Brain microvascular endothelial cell (primary cell): ENCODE measurements at regions not wholly inside any gene's neighbourhood (a gene's known extent, or its start where the extent isn't known, plus 50 kb on each side); places are given as distances from the start of the nearest gene placed in this dataset.
A peak's percentile ranks its signal among the peaks of the same experiment; 100 is the strongest.

Experiments
- DNase-seq: peaks from one replicate; pipeline ENCODE4 v3.0.0-alpha.2; 2020
- H3K27ac ChIP-seq: fragments of 250-450 bp; sonication (Bioruptor Pico); 2 replicates; pipeline ENCODE4 v1.5.1; 2020; ENCODE audit warnings: mild to moderate bottlenecking, moderate library complexity
- H3K27me3 ChIP-seq: fragments of 250-450 bp; sonication (Bioruptor Pico); replicated peaks from 2 replicates; pipeline ENCODE4 v1.5.1; 2020; ENCODE audit warnings: mild to moderate bottlenecking
- H3K36me3 ChIP-seq: fragments of 250-450 bp; sonication (Bioruptor Pico); replicated peaks from 2 replicates; pipeline ENCODE4 v1.5.1; 2020; ENCODE audit warnings: mild to moderate bottlenecking
- H3K4me3 ChIP-seq: 2 replicates; pipeline ENCODE4 v1.5.1; 2011; ENCODE audit warnings: low read depth, mild to moderate bottlenecking, control low read depth, low read length, moderate library complexity
- CTCF ChIP-seq: IDR thresholded peaks from 2 replicates; pipeline ENCODE4 v1.5.1; 2011; ENCODE audit warnings: low read depth, mild to moderate bottlenecking, moderate library complexity, low read length, control low read depth, inconsistent platforms; ENCODE audit errors: missing control alignments
- in situ Hi-C: cut with HindIII; loops from 2 replicates; pipeline ENCODE4 v1.10.0; 2017; ENCODE audit warnings: low sequenced_read_pairs, low pct_ligation_motif_present

GRCh38 chr16:64364016-64364415, 757.8 kb downstream of the CDH11 start:
- in situ Hi-C loops: no loop called here
- H3K36me3 ChIP-seq: no peaks in the 10 kb centered on the region
- no peak overlapping the region for H3K27ac ChIP-seq
- no peaks in the 10 kb centered on the region for H3K27me3 ChIP-seq
- no peak for DNase-seq
- H3K4me3 ChIP-seq: no peak overlapping the region
- TF ChIP-seq CTCF: no peak

GRCh38 chr16:64363039-64363438, 758.8 kb downstream of the CDH11 start:
- Histone ChIP-seq H3K27ac (no peak overlapping the region), H3K36me3 (no peaks in the 10 kb centered on the region), H3K4me3 (no peak overlapping the region), H3K27me3 (no peaks in the 10 kb centered on the region)
- TF ChIP-seq CTCF: no peak
- in situ Hi-C loops: no loop called here
- no peak for DNase-seq

GRCh38 chr16:64362193-64362592, 759.7 kb downstream of the CDH11 start:
- no peak for TF ChIP-seq CTCF
- in situ Hi-C loops: no loop called here
- DNase-seq: peak; percentile 48

GRCh38 chr16:64361753-64362152, 760.1 kb downstream of the CDH11 start:
- no peak for DNase-seq
- H3K36me3 ChIP-seq: no peaks in the 10 kb centered on the region
- in situ Hi-C loops: no loop called here
- no peak overlapping the region for H3K27ac ChIP-seq
- no peaks in the 10 kb centered on the region for H3K27me3 ChIP-seq
- TF ChIP-seq CTCF: no peak
- H3K4me3 ChIP-seq: no peak overlapping the region

More at GRCh38 chr16:64362193-64362592, 759.7 kb downstream of the CDH11 start:
- Histone ChIP-seq H3K36me3 (no peaks in the 10 kb centered on the region), H3K27me3 (no peaks in the 10 kb centered on the region), H3K4me3 (no peak overlapping the region), H3K27ac (no peak overlapping the region)

GRCh38 chr16:64358291-64358690, 763.6 kb downstream of the CDH11 start:
- no peak for DNase-seq
- no peak for TF ChIP-seq CTCF
- Histone ChIP-seq H3K36me3 (no peaks in the 10 kb centered on the region), H3K27ac (no peak overlapping the region), H3K4me3 (no peak overlapping the region), H3K27me3 (no peaks in the 10 kb centered on the region)
- in situ Hi-C loops: no loop called here

- Histone ChIP-seq H3K27me3 (no peaks in the 10 kb centered on the region), H3K4me3 (no peak overlapping the region), H3K27ac (peak overlapping the region; percentile 30), H3K36me3 (no peaks in the 10 kb centered on the region)
- peak; percentile 65 for DNase-seq
- in situ Hi-C loops: no loop called here
- no peak for TF ChIP-seq CTCF
Measured at GRCh38 chr16:64356267-64356666, 765.6 kb downstream of the CDH11 start.
